Gastrocnemius medialis (tissue), 4 donors: ENCODE measurements at regions not wholly inside any gene's neighbourhood (a gene's known extent, or its start where the extent isn't known, plus 50 kb on each side); places are given as distances from the start of the nearest gene placed in this dataset.

Source experiments
- CTCF ChIP-seq, 5 experiments: fragments of 450-650 bp in 3 of 5; fragments of 200-600 bp in 2 of 5; sonication (generic) in 2 of 5; IDR thresholded peaks in 4 of 5; conservative IDR thresholded peaks in 1 of 5; 1 replicate in 4 of 5; 2 replicates in 1 of 5; pipeline ENCODE4 v1.5.1; 2016 to 2019; ENCODE audit warnings: antibody characterized with exemption in 5 of 5, mild to moderate bottlenecking in 3 of 5, moderate library complexity in 3 of 5
- POLR2A ChIP-seq, 2 donors: fragments of 450-650 bp; IDR thresholded peaks; one replicate each; pipeline ENCODE4 v1.6.1; 2017; ENCODE audit warnings: antibody characterized with exemption in 2 of 2, mild to moderate bottlenecking in 2 of 2, moderate library complexity in 2 of 2

GRCh38 chr4:147076728-147077127 is 131.1 kb upstream of the TTC29 start:
- TF ChIP-seq CTCF (IDR thresholded peaks at IDR 0.05 in 4 of 5, conservative IDR thresholded peaks at IDR 0.05 in 1 of 5) (no peak), POLR2A (IDR thresholded peaks at IDR 0.05) (no peak)
